GM12874 (cell line): ENCODE measurements at regions not wholly inside any gene's neighbourhood (a gene's known extent, or its start where the extent isn't known, plus 50 kb on each side); places are given as distances from the start of the nearest gene placed in this dataset.

ENCODE experiments used
- TF ChIP-seq, protein P1 (sequence below): IDR thresholded peaks from 2 replicates; pipeline ENCODE4 v1.5.1; 2011; ENCODE audit warnings: low read depth, mild to moderate bottlenecking, control low read depth, low read length, moderate library complexity; ENCODE audit not compliant: insufficient read depth

DNA sequence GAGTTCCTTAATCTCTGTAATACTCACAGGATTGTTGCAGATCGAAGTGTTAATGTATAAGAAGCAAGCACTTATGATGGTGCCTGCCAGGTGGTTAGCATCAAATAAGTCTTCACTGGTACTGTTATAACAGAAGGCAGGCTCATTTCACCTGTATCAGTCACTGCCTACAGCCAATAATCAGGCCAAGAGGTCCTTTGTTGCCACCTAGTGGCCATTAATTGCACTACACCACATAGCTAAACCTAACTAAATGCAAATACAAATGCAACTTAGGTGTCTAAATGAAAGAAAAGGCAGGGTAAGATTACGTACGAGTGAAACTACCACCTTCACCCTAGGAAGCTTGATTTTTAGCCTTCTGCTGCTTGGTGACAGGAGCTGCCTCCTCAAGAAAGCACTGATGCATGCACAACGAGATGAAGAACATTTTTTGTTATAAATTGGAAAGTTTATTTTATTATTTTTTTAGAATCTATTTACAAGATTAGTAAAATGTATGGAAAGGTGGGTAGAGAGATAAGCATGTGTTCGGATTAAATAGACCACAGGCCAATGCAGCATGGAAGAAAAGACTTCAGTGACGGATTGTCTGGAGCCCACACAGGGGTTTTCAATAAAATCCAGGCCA lies 334.8 kb upstream of the CAMK1G start:
- TF ChIP-seq, protein P1, sequence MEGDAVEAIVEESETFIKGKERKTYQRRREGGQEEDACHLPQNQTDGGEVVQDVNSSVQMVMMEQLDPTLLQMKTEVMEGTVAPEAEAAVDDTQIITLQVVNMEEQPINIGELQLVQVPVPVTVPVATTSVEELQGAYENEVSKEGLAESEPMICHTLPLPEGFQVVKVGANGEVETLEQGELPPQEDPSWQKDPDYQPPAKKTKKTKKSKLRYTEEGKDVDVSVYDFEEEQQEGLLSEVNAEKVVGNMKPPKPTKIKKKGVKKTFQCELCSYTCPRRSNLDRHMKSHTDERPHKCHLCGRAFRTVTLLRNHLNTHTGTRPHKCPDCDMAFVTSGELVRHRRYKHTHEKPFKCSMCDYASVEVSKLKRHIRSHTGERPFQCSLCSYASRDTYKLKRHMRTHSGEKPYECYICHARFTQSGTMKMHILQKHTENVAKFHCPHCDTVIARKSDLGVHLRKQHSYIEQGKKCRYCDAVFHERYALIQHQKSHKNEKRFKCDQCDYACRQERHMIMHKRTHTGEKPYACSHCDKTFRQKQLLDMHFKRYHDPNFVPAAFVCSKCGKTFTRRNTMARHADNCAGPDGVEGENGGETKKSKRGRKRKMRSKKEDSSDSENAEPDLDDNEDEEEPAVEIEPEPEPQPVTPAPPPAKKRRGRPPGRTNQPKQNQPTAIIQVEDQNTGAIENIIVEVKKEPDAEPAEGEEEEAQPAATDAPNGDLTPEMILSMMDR = peak; percentile 74

DNA sequence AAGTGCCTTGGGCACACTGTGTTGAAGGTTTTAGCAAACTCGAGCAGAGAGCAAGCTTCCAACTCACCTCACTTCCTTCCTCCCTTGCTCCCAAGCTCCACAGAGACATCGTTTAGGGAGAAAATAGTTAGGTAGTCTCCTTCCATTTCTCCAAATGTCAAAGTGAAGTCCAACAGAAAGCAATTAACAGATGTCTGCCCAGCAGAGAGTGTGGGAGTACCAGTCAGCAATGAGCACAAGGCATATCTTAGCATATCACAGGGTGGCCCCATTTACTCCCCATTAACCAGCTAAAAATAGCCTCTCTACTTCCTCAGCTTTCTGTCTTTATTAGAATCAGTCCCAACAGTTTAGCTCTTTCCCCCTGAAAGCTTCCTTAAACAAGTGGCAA lies 334.2 kb upstream of the CAMK1G start:
- TF ChIP-seq, protein P1 = no peak

DNA sequence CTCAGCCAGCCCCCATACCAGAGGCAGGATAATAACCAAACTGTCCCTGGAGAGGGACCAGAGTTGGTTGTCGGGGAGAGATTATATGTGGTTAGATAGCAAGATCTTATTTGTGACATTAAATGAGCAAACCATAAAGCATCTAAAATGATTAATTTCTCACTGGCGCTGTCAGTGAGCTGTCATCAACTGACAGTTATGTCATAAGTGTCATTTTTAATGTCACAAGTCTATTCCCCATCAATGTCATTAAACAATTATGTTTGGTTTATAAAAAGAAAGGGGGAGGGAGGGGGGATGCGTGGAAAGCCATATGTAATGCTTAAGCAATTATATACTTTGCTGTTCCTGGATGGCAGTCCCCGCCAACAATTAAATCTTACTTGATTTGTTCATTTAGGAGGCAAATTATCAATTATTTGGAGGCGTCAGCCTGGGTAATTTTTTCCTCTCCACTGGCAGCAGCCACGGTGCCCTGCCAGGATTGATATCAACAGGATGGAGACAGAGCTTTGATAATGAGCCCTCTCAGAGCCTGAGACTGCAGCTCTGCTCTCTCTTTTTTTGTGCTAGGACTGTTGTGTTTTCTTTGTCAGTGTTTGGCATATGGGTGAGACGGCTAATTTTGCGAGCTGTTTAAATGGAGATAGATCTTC lies 333.6 kb upstream of the CAMK1G start:
- TF ChIP-seq, protein P1 = no peak

DNA sequence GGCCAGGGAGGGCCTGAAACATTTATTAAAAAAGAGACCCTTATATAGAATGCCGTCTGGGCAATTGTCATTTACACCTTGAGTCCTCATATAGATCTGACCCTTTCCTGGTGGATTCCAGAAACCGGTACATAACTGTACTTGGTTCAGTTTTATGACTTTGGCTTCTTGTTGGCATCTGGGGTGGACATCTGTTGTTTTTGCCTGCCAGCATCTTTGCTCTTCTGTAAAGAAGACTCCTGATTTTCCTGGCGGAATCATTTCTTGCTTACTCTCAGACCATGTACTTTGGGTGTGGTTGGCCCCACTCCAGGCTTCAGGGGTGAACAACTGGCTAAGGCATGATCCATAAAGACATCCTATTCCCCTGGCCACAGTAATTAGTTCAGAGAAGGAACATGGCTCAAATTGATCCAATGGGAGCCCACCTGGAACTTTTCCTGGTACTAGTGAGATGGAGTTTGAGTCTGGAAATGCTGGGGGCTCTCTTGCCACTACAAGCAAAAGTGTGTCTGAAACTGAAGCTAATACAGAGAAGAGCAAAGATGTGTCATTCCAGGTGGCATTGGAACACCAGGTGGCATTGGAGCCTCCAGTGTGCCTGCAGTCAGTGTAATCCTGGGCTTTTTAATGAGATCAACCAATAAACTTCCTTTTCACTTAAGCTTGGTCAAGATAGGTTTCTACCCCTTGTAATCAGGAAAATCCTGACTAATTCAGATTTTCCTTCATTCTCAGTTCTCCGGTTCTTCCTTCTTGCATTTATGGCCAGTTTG lies 332.5 kb upstream of the CAMK1G start:
- TF ChIP-seq, protein P1 = no peak

DNA sequence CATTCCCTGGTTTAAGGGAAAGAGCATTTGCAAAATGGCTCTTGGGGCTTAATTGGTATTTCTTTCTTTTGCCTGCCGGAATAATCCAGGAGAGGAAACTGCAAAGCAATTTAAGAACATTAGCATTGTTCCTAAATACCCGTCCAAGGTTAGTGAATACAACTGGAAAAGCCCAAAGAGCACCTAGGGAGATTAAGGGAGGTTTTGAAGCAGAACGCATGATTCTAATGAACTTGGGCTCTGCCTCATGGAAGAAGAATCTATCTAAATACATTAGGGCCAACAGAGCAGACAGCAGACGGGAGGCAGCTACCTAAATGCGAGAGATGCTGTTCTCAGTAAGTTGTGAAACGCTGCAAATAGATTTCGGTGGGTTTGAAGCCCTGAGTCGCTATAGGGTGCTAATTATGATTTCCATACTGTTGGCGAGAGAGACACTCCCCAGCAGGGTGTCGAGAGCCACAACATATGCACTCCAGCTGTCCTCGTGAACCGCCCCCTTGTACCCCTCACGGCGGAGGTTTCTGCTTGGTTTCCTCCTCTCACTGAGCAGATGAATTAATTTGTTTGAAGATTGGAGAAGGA lies 326.7 kb upstream of the CAMK1G start:
- TF ChIP-seq, protein P1 = no peak

DNA sequence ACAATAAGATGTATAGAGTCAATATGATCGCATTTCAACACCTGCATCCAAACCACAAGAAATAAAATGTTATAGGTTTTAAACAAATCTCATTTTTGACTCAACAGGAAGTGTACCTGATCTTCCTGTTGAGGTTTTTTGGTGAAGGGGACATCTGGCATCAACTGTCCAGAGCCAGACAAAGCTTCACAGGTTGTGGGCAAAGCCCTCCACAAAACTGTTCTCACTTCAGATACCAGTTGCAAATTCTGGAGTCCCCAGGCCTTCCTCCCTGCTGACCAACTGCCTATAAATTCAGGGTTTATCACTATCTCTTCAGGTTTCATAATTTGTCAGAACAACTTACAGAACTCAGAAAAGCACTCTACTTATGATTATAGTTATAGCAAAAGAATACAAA lies 326.1 kb upstream of the CAMK1G start:
- TF ChIP-seq, protein P1 = no peak

DNA sequence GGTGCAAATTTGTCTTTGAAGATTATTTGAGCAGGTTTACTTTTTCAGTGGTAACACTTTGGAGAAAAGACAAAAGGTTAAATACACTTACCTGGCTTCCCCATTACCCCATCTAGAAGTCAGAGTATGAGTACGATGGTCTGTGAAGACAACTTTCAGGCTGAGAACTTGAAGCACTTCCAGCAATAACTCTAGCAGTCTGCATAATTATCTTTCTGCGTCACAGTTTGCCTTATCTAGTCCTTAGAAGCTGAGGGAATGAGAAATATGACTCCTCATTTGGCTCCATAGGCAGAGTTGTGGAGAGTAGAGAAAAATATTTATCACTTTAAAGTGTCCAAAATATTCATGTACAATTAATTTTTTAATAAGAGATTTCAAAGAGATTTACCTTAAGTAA lies 323.4 kb upstream of the CAMK1G start:
- TF ChIP-seq, protein P1 = no peak
